Neutrophil (primary cell): ENCODE measurements at regions not wholly inside any gene's neighbourhood (a gene's known extent, or its start where the extent isn't known, plus 50 kb on each side); places are given as distances from the start of the nearest gene placed in this dataset.

Experiments used
- H3K27ac ChIP-seq: fragments of 200-600 bp; sonication (generic); 2 replicates; pipeline ENCODE4 v1.5.1; 2016; ENCODE audit warnings: mild to moderate bottlenecking, moderate library complexity
- H3K27me3 ChIP-seq: fragments of 200-600 bp; sonication (generic); 2 replicates; pipeline ENCODE4 v1.6.0; 2016; ENCODE audit warnings: mild to moderate bottlenecking
- H3K36me3 ChIP-seq: fragments of 200-600 bp; sonication (generic); 2 replicates; pipeline ENCODE4 v1.5.1; 2017
- H3K4me1 ChIP-seq, 2 experiments: fragments of 200-600 bp in 1 of 2; sonication (generic) in 1 of 2; 1 replicate in 1 of 2; 2 replicates in 1 of 2; pipeline versions ENCODE4 v1.5.1 to v1.6.1; 2013 to 2016; ENCODE audit warnings: low read depth in 1 of 2, low read length in 1 of 2, mild to moderate bottlenecking in 1 of 2, moderate library complexity in 1 of 2; ENCODE audit not compliant: control insufficient read depth in 1 of 2, insufficient read depth in 1 of 2
- H3K4me3 ChIP-seq, 2 experiments: fragments of 200-600 bp in 1 of 2; sonication (generic) in 1 of 2; 1 replicate in 1 of 2; 2 replicates in 1 of 2; pipeline ENCODE4 v1.5.1; 2013 to 2016; ENCODE audit warnings: low read depth in 1 of 2, low read length in 1 of 2, mild to moderate bottlenecking in 1 of 2, moderate library complexity in 1 of 2
- H3K9me3 ChIP-seq: fragments of 200-600 bp; sonication (generic); 2 replicates; pipeline ENCODE4 v1.5.1; 2016
- CTCF ChIP-seq: fragments of 200-600 bp; sonication (generic); IDR thresholded peaks from 2 replicates; pipeline ENCODE4 v1.5.1; 2016; ENCODE audit warnings: antibody characterized with exemption

- Histone ChIP-seq H3K27me3 (no peaks in the 10 kb centered on the region), H3K27ac (no peak overlapping the region), H3K36me3 (no peaks in the 10 kb centered on the region), H3K4me1 (no peaks in the 10 kb centered on the region), H3K9me3 (no peaks in the 10 kb centered on the region), H3K4me3 (no peak overlapping the region)
- TF ChIP-seq CTCF: no peak
Measured at GRCh38 chr12:19954163-19954562, 414.2 kb upstream of the PDE3A start.

- H3K9me3 ChIP-seq: no peaks in the 10 kb centered on the region
- TF ChIP-seq CTCF: no peak
- H3K4me1 ChIP-seq: no peaks in the 10 kb centered on the region
- H3K27ac ChIP-seq: no peak overlapping the region
- H3K4me3 ChIP-seq: no peak overlapping the region
- no peaks in the 10 kb centered on the region for H3K36me3 ChIP-seq
- no peaks in the 10 kb centered on the region for H3K27me3 ChIP-seq
Measured at GRCh38 chr12:19957308-19958125, 410.8 kb upstream of the PDE3A start.

GRCh38 chr12:19958389-19958788 lies 409.9 kb upstream of the PDE3A start:
- Histone ChIP-seq H3K4me3 (no peak overlapping the region), H3K27ac (no peak overlapping the region), H3K9me3 (no peaks in the 10 kb centered on the region), H3K36me3 (no peaks in the 10 kb centered on the region), H3K4me1 (no peaks in the 10 kb centered on the region), H3K27me3 (no peaks in the 10 kb centered on the region)
- TF ChIP-seq CTCF: no peak

- H3K36me3 ChIP-seq: no peaks in the 10 kb centered on the region
Measured at GRCh38 chr12:19959353-19959752, 409.0 kb upstream of the PDE3A start.

GRCh38 chr12:19960527-19960926 lies 407.8 kb upstream of the PDE3A start:
- Histone ChIP-seq H3K9me3 (no peaks in the 10 kb centered on the region), H3K4me1 (no peaks in the 10 kb centered on the region), H3K36me3 (no peaks in the 10 kb centered on the region), H3K27me3 (no peaks in the 10 kb centered on the region), H3K4me3 (no peak overlapping the region), H3K27ac (no peak overlapping the region)
- TF ChIP-seq CTCF: no peak

More at GRCh38 chr12:19959353-19959752, 409.0 kb upstream of the PDE3A start:
- no peaks in the 10 kb centered on the region for H3K4me1 ChIP-seq
- H3K4me3 ChIP-seq: no peak overlapping the region
- H3K9me3 ChIP-seq: no peaks in the 10 kb centered on the region
- no peak for TF ChIP-seq CTCF
- H3K27me3 ChIP-seq: no peaks in the 10 kb centered on the region
- H3K27ac ChIP-seq: no peak overlapping the region
